ENCODE measurements at regions not wholly inside any gene's neighbourhood (a gene's known extent, or its start where the extent isn't known, plus 50 kb on each side); places are given as distances from the start of the nearest gene placed in this dataset.
"Not testable (repeated sequence)": the region's sequence is repeated elsewhere in the genome, so short reads cannot be mapped to it uniquely, and the experiment has no call there.

GRCh38 chr7:135872861-135873260, 104.3 kb downstream of the MTPN start:
- not testable (repeated sequence) for DNase-seq (ENCODE audit: low read depth in 4 of 4, low spot score in 2 of 4)

- DNase-seq (ENCODE audit: low read depth in 4 of 4, low spot score in 2 of 4): no peak
Observed at GRCh38 chr7:135862586-135863340, 114.2 kb upstream of the FAM180A start.

GRCh38 chr7:135859538-135859937, 110.9 kb upstream of the FAM180A start:
- DNase-seq (ENCODE audit: low read depth in 4 of 4, low spot score in 2 of 4): no peak

GRCh38 chr7:135858851-135859250, 110.2 kb upstream of the FAM180A start:
- DNase-seq (ENCODE audit: low read depth in 4 of 4, low spot score in 2 of 4): no peak

- no peak for DNase-seq (ENCODE audit: low read depth in 4 of 4, low spot score in 2 of 4)
Observed at GRCh38 chr7:135858379-135858778, 109.8 kb upstream of the FAM180A start.

GRCh38 chr7:135857519-135858274, 109.1 kb upstream of the FAM180A start:
- DNase-seq (ENCODE audit: low read depth in 4 of 4, low spot score in 2 of 4): no peak

GRCh38 chr7:135856356-135857144, 107.9 kb upstream of the FAM180A start:
- no peak for DNase-seq (ENCODE audit: low read depth in 4 of 4, low spot score in 2 of 4)

- DNase-seq (ENCODE audit: low read depth in 4 of 4, low spot score in 2 of 4): peak; percentile 7 to 43 (median 37)
Observed at GRCh38 chr7:135855846-135856245, 107.2 kb upstream of the FAM180A start.

GRCh38 chr7:135853499-135853898, 104.9 kb upstream of the FAM180A start:
- DNase-seq (ENCODE audit: low read depth in 4 of 4, low spot score in 2 of 4): no peak

GRCh38 chr7:135853008-135853407, 104.4 kb upstream of the FAM180A start:
- DNase-seq (ENCODE audit: low read depth in 4 of 4, low spot score in 2 of 4): no peak

- DNase-seq (ENCODE audit: low read depth in 4 of 4, low spot score in 2 of 4): no peak
Observed at GRCh38 chr7:135847242-135847641, 98.6 kb upstream of the FAM180A start.

GRCh38 chr7:135846339-135846738, 97.7 kb upstream of the FAM180A start:
- DNase-seq (ENCODE audit: low read depth in 4 of 4, low spot score in 2 of 4): no peak

- DNase-seq (ENCODE audit: low read depth in 4 of 4, low spot score in 2 of 4): no peak
Observed at GRCh38 chr7:135845415-135846075, 96.9 kb upstream of the FAM180A start.

- no peak for DNase-seq (ENCODE audit: low read depth in 4 of 4, low spot score in 2 of 4)
Observed at GRCh38 chr7:135844903-135845302, 96.3 kb upstream of the FAM180A start.

GRCh38 chr7:135843214-135843613, 94.6 kb upstream of the FAM180A start:
- DNase-seq (ENCODE audit: low read depth in 4 of 4, low spot score in 2 of 4): no peak

- no peak for DNase-seq (ENCODE audit: low read depth in 4 of 4, low spot score in 2 of 4)
Observed at GRCh38 chr7:135842446-135843179, 94.0 kb upstream of the FAM180A start.

- DNase-seq (ENCODE audit: low read depth in 4 of 4, low spot score in 2 of 4): no peak
Observed at GRCh38 chr7:135840591-135840990, 92.0 kb upstream of the FAM180A start.

- DNase-seq (ENCODE audit: low read depth in 4 of 4, low spot score in 2 of 4): no peak
Observed at GRCh38 chr7:135837675-135838074, 89.1 kb upstream of the FAM180A start.

GRCh38 chr7:135834266-135834665, 85.7 kb upstream of the FAM180A start:
- no peak for DNase-seq (ENCODE audit: low read depth in 4 of 4, low spot score in 2 of 4)

GRCh38 chr7:135833642-135834041, 85.0 kb upstream of the FAM180A start:
- DNase-seq (ENCODE audit: low read depth in 4 of 4, low spot score in 2 of 4): no peak
